Ishikawa (cell line): ENCODE measurements at regions not wholly inside any gene's neighbourhood (a gene's known extent, or its start where the extent isn't known, plus 50 kb on each side); places are given as distances from the start of the nearest gene placed in this dataset.

Experiments used
- CEBPB ChIP-seq: IDR thresholded peaks from 2 replicates; pipeline ENCODE4 v1.6.1; 2012
- CREB1 ChIP-seq: IDR thresholded peaks from 2 replicates; pipeline ENCODE4 v1.6.1; 2012; ENCODE audit warnings: low read depth
- EGR1 ChIP-seq: IDR thresholded peaks from 2 replicates; pipeline ENCODE4 v1.6.1; 2012
- EP300 ChIP-seq: IDR thresholded peaks from 2 replicates; pipeline ENCODE4 v1.6.1; 2012; ENCODE audit warnings: borderline replicate concordance
- FOXM1 ChIP-seq: IDR thresholded peaks from 2 replicates; pipeline ENCODE4 v1.6.1; 2012; ENCODE audit warnings: low read depth, borderline replicate concordance
- MAX ChIP-seq: IDR thresholded peaks from 2 replicates; pipeline ENCODE4 v1.6.1; 2012
- NFIC ChIP-seq: IDR thresholded peaks from 2 replicates; pipeline ENCODE4 v1.6.1; 2012
- RAD21 ChIP-seq: IDR thresholded peaks from 2 replicates; pipeline ENCODE4 v1.6.1; 2012; ENCODE audit warnings: low read depth
- REST ChIP-seq: IDR thresholded peaks from 2 replicates; pipeline ENCODE4 v1.6.1; 2012; ENCODE audit warnings: low read depth, mild to moderate bottlenecking
- TAF1 ChIP-seq: IDR thresholded peaks from 2 replicates; pipeline ENCODE4 v1.6.1; 2012; ENCODE audit warnings: low read depth, mild to moderate bottlenecking
- TCF12 ChIP-seq: IDR thresholded peaks from 2 replicates; pipeline ENCODE4 v1.6.1; 2012; ENCODE audit warnings: low read depth
- TEAD4 ChIP-seq: IDR thresholded peaks from 2 replicates; pipeline ENCODE4 v1.6.1; 2012
- USF1 ChIP-seq: IDR thresholded peaks from 2 replicates; pipeline ENCODE4 v1.6.1; 2012
- YY1 ChIP-seq: IDR thresholded peaks from 2 replicates; pipeline ENCODE4 v1.6.1; 2012; ENCODE audit warnings: low read depth
- ZBTB7A ChIP-seq: IDR thresholded peaks from 2 replicates; pipeline ENCODE4 v1.6.1; 2012; ENCODE audit warnings: low read depth

- TF ChIP-seq REST, result no peak
- TF ChIP-seq YY1, result no peak
- no peak for TF ChIP-seq RAD21
- no peak for TF ChIP-seq MAX
- no peak for TF ChIP-seq FOXM1
- TF ChIP-seq TEAD4, result no peak
- no peak for TF ChIP-seq USF1
- no peak for TF ChIP-seq CREB1
- TF ChIP-seq TAF1, result no peak
- TF ChIP-seq EGR1, result no peak
- TF ChIP-seq EP300, result no peak
- TF ChIP-seq TCF12, result no peak
- no peak for TF ChIP-seq CEBPB
- TF ChIP-seq NFIC, result no peak
Measured at GRCh38 chr2:5530011-5530696, 162.0 kb upstream of the SOX11 start.

GRCh38 chr2:5535301-5535700 is 156.9 kb upstream of the SOX11 start:
- TF ChIP-seq ZBTB7A, result no peak
- no peak for TF ChIP-seq EP300
- no peak for TF ChIP-seq CREB1
- no peak for TF ChIP-seq RAD21
- no peak for TF ChIP-seq FOXM1
- TF ChIP-seq CEBPB, result no peak
- TF ChIP-seq USF1, result no peak
- TF ChIP-seq REST, result no peak
- TF ChIP-seq TCF12, result no peak
- TF ChIP-seq TEAD4, result no peak
- no peak for TF ChIP-seq TAF1
- TF ChIP-seq EGR1, result no peak
- no peak for TF ChIP-seq NFIC
- no peak for TF ChIP-seq YY1
- TF ChIP-seq MAX, result no peak

- TF ChIP-seq EP300, result no peak
- no peak for TF ChIP-seq FOXM1
- TF ChIP-seq TAF1, result no peak
- TF ChIP-seq MAX, result no peak
- no peak for TF ChIP-seq ZBTB7A
- no peak for TF ChIP-seq USF1
- TF ChIP-seq EGR1, result no peak
- no peak for TF ChIP-seq YY1
- TF ChIP-seq RAD21, result no peak
- TF ChIP-seq TCF12, result no peak
- no peak for TF ChIP-seq CEBPB
- no peak for TF ChIP-seq REST
- TF ChIP-seq CREB1, result no peak
- no peak for TF ChIP-seq NFIC
- TF ChIP-seq TEAD4, result no peak
Measured at GRCh38 chr2:5537180-5537688, 154.9 kb upstream of the SOX11 start.
